Neural progenitor cell (in vitro differentiated cells): ENCODE measurements at regions not wholly inside any gene's neighbourhood (a gene's known extent, or its start where the extent isn't known, plus 50 kb on each side); places are given as distances from the start of the nearest gene placed in this dataset.

Experiments used
- CTCF ChIP-seq: fragments of 200-600 bp; sonication (generic); IDR thresholded peaks from 2 replicates; pipeline ENCODE4 v1.5.1; 2017; ENCODE audit warnings: antibody characterized with exemption, mild to moderate bottlenecking
- EZH2 ChIP-seq: fragments of 200-600 bp; sonication (generic); IDR thresholded peaks from 2 replicates; pipeline ENCODE4 v1.6.1; 2017; ENCODE audit warnings: antibody characterized with exemption, mild to moderate bottlenecking, moderate library complexity
- EZH2phosphoT487 ChIP-seq: fragments of 200-600 bp; sonication (generic); IDR thresholded peaks from 2 replicates; pipeline ENCODE4 v1.6.1; 2017; ENCODE audit warnings: antibody characterized with exemption

- TF ChIP-seq CTCF (no peak), EZH2 (no peak), EZH2phosphoT487 (no peak)
These were observed 116.9 kb downstream of the CD47 start for GRCh38 chr3:107973961-107974360.
